HFF-Myc (cell line): ENCODE measurements at regions not wholly inside any gene's neighbourhood (a gene's known extent, or its start where the extent isn't known, plus 50 kb on each side); places are given as distances from the start of the nearest gene placed in this dataset.

Experiments
- DNase-seq: peaks from one replicate; pipeline ENCODE4 v3.0.0-alpha.2; 2011; ENCODE audit warnings: low read depth; ENCODE audit errors: extremely low read depth
- H3K4me3 ChIP-seq: replicated peaks from 2 replicates; pipeline ENCODE4 v1.5.1; 2011; ENCODE audit warnings: low read depth, mild to moderate bottlenecking, control low read depth, low read length
- CTCF ChIP-seq: IDR thresholded peaks from 2 replicates; pipeline ENCODE4 v1.5.1; 2012; ENCODE audit warnings: mild to moderate bottlenecking, low read depth, low read length, control low read depth; ENCODE audit errors: missing control alignments

DNA sequence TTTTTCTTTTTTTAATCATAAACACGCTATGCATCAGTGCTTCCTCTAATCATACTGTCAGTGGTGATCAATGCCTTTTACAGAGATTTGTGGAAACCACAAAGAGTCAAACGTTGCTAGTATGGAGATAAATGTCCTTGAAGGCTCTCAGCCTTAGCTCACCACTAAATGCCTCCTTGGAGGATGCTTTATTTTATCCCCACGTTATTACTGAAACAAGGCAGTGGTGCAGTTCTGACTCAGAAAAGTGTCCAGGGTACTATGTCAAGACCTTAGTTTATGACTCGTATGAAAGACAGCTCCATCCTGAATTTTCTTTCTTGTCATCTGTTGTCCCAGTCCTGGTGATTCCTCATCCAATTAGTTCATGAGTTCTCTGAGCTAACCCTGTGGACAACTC lies 1146.7 kb downstream of the IGSF11 start:
- no peak overlapping the region for H3K4me3 ChIP-seq
- no peak for DNase-seq
- TF ChIP-seq CTCF = no peak

DNA sequence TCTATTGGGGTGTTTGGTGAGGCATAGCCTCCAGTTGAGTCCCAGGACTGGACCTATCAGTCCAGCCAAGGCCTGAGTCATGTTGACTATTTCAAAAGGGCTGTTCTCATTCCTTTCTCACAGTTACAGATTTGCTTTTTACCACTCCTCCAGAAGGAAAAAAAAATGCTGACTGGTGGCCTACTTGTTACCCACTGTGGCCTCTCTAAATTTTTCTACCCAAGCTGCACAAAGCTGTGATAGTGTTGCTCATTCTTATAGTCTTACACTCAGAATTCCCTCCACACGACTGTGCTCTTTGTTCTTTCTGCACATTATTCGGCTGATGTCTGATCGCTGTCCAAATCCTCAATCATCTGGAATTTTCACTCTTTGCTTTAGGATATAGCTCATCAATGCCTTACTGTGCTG lies 1142.2 kb downstream of the IGSF11 start:
- DNase-seq = no peak
- TF ChIP-seq CTCF = no peak

DNA sequence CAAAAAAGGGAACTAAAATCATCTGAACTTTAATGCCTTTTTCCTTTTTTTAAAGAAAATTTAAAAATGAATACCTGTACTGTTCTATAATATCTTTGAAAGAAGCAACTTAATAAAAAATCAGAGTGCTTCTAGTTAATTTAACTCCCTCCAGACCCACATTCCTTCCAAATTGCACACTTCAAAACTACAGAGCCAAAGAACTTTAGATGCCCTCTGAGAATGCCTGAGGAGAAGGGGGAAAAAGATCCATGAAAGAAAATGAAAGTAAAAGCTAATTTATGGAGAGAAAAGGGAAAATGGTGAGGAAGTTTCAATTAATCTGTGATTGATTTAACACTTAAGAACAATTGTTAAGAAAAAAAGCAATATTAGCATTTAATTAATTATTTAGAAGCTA lies 1141.6 kb downstream of the IGSF11 start:
- H3K4me3 ChIP-seq = no peak overlapping the region
- DNase-seq = no peak
- TF ChIP-seq CTCF = no peak

More for the DNA sequence above, 1142.2 kb downstream of the IGSF11 start:
- H3K4me3 ChIP-seq = no peak overlapping the region

GRCh38 chr3:117893638-117894037 lies 1141.0 kb downstream of the IGSF11 start:
- DNase-seq = no peak
- no peak overlapping the region for H3K4me3 ChIP-seq
- no peak for TF ChIP-seq CTCF

GRCh38 chr3:117898722-117899522 lies 1135.7 kb downstream of the IGSF11 start:
- TF ChIP-seq CTCF = peak; percentile 52
- DNase-seq = peak; percentile 9

GRCh38 chr3:117903226-117903625 lies 1131.4 kb downstream of the IGSF11 start:
- no peak for DNase-seq
- TF ChIP-seq CTCF = no peak
- no peak overlapping the region for H3K4me3 ChIP-seq

More at GRCh38 chr3:117898722-117899522, 1135.7 kb downstream of the IGSF11 start:
- H3K4me3 ChIP-seq = no peak overlapping the region
